Activated CD4-positive, alpha-beta T cell treated with anti-CD3 and anti-CD28 coated beads, Interleukin-2, Interleukin-6, amounts not matched to agents 100 ng/mL and 50 ng/mL, durations not matched to agents 16 hours and 8 hours (primary cell): ENCODE measurements at regions not wholly inside any gene's neighbourhood (a gene's known extent, or its start where the extent isn't known, plus 50 kb on each side); places are given as distances from the start of the nearest gene placed in this dataset.

Experiments used
- DNase-seq: peaks from one replicate; pipeline ENCODE4 v3.0.0-alpha.2; 2020

DNA sequence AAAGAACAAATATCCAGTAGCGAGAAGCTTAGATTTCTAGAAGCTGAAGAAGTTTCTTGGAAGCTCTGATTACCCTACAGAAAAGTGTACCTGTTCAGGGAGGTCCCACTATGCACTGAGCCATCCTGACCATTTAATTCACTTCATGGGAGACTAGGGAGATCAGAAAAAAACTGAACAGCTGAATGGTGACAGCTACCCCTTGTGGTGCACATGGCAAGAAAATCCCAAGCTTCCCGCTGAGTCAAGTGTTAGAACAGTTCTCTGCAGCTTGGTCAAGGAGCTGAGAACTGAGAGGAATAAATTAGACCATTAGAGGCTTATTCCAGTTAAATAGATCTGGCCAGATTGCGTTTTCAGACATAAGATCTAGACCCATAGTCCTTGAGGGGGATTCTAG lies 197.2 kb upstream of the VEPH1 start:
- DNase-seq: no peak

DNA sequence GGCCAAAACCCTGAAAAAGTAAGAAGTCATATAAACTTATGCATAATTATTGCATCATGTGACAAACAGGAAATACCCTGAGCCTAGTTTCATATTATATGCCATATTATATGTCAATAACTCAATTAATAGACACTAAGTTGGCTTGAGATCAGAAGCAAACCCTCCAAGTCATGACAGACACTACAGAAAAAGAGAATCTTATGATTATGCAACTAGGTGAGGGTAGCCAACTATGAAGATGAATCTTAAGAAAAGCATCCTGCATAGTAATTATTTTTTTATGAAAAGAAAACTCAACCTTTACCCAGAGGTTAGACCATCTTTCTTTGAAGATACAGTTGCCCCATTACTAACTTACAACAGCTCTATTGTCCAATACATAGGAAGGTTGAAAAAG lies 192.4 kb upstream of the VEPH1 start:
- DNase-seq: no peak

- no peak for DNase-seq
Measured at GRCh38 chr3:157695103-157695502, 191.9 kb upstream of the VEPH1 start.

DNA sequence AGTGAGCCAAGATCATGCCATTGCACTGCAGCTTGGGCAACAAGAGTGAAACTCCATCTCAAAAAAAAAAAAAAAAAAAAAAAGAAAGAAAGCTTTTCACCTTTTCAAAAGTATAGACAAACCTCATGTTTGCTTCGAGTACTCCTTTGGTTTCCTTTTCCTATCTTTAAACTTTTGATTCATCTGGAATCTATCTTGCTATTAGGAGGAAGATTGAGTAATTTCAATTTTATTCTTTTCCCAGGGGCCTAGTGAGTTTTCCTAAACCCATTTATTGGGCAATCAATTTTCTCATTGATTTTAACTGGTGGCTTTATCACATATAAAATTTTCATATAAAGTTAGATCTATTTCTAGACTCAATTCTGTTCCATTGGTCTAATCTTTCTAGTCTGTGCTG lies 190.5 kb upstream of the VEPH1 start:
- no peak for DNase-seq

- no peak for DNase-seq
Measured at GRCh38 chr3:157692468-157692867, 189.3 kb upstream of the VEPH1 start.

DNA sequence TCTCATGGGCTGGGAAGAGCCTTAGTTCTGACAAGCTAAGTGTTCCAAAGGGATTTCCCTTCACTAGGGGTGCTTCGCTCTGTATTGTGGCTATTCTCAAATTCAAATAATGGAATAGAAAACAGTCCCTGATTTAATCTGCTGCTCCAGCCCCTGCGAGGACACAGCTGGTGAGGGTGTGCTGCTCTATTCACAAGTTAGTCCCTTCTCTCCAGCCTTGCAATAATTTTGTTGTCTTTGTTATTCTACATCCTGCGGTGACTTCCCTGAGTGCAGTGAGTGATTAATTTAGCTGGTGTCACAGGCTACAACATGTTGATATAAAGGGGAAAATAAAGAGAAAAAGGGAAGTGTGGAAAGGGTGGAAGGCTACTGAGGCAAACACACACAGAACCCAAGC lies 180.5 kb upstream of the VEPH1 start:
- no peak for DNase-seq

GRCh38 chr3:157672061-157672460 lies 168.8 kb upstream of the VEPH1 start:
- no peak for DNase-seq

GRCh38 chr3:157671656-157672055 lies 168.4 kb upstream of the VEPH1 start:
- no peak for DNase-seq

- no peak for DNase-seq
Measured at GRCh38 chr3:157669416-157669815, 166.2 kb upstream of the VEPH1 start.

DNA sequence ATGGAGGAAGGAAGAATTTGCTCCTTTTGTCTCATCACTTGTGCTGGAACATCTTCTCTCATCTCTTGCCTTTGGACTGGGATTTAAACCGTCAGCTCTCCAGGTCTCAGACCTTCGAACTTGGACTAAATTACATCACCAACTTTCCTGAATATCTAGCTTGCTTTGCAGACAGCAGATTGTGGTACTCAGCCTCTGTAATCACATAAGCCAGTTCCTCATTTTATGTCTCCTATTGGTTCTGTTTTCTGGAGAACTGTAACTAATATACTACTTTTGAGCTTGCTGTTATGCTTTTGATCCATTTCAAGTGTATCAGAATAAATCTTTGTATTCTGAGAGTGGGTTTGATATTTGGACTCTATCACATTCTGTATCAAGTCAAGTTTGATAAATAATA lies 164.3 kb upstream of the VEPH1 start:
- DNase-seq: no peak

GRCh38 chr3:157662171-157662570 lies 159.0 kb upstream of the VEPH1 start:
- no peak for DNase-seq

DNA sequence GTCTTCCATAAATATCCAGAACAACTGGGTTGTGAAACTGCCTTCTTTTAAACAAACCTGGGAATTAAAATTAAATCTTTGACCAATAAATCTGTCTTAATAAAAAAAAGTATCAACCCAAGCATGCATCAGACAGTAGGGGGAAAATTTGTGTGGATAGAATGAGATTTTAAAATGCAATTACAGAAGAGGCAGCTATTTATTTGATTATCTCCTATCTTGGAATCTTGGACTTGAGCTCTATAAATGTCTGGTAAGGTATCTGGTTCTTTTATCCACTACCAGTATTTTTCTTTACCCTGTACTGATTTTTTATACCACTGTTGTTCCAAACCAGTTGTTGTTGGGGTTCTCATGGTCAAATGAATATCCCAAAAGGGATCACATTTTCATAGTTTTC lies 157.6 kb upstream of the VEPH1 start:
- DNase-seq: no peak

DNA sequence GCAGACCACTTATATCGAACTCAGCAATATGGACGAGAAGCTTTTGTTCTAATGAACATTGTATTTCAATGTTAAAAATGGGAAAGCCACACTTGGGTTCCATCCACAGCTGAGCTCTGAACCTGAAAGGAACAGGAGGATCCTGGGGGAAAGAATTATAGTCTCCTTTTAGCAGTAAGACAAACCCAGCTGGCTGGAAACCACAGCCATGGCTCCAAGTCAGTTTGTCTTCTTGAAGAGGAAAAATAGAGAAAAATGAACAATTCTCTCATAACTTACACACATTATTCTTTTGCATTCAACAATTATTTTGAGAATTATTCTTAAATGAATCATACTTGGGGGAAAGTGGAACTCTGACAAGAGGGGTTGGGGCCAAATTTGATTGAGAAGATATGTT lies 149.2 kb upstream of the VEPH1 start:
- DNase-seq: no peak

DNA sequence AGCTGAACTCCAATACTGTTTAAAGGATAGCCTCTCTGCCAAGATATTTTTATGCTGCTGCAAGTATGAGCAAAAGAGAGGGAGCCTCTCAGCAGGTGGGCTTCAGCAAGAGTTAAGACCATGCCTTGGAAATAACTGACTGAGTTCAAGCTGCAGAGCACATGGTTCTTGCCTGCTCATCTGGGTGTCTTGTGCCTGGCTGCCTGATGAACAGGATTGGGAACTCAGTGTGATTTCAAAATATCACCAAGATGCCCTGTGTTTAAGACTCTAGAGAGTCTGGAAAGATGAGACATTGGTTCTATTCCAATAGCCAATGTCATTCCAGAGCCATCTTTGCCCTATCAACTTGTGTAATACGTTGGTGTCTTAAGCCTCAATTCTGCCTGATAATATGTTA lies 147.5 kb upstream of the VEPH1 start:
- no peak for DNase-seq

- DNase-seq: no peak
Measured at GRCh38 chr3:157650172-157650571, 147.0 kb upstream of the VEPH1 start.

GRCh38 chr3:157649511-157649910 lies 146.3 kb upstream of the VEPH1 start:
- no peak for DNase-seq

- no peak for DNase-seq
Measured at GRCh38 chr3:157647820-157648219, 144.6 kb upstream of the VEPH1 start.

DNA sequence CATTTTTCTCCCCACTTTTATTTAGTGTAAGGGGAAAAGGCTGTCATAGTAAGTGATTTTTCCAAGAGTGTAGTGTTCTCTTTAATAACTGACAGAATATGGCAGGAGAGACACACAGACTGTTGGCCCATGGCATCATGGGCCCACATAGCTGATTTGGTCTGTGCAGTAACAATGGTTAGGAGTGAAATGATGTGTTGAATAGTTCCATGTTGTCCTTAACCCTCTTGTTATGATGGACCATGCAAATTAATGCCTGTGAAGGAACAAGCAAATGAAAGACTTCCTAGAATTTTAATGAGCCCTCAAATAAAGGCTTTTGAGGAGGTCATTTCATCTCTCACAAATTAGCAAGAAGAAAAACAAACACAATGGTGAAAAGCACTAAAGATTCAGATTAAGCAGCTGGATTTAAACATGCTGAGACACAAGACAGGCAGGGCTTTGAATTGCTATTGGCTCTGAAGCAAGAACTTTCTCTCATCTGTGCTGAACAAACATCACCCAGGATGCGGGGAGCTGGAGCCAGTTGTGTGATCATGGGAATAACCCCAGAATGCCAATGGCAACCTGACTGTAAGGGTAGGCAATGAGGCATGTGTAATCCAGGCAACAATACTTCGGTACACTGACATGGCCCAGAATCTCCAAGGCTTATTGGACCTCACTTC lies 136.7 kb upstream of the VEPH1 start:
- DNase-seq: no peak

GRCh38 chr3:157637866-157638265 lies 134.7 kb upstream of the VEPH1 start:
- no peak for DNase-seq

- no peak for DNase-seq
Measured at GRCh38 chr3:157633241-157633640, 130.0 kb upstream of the VEPH1 start.

DNA sequence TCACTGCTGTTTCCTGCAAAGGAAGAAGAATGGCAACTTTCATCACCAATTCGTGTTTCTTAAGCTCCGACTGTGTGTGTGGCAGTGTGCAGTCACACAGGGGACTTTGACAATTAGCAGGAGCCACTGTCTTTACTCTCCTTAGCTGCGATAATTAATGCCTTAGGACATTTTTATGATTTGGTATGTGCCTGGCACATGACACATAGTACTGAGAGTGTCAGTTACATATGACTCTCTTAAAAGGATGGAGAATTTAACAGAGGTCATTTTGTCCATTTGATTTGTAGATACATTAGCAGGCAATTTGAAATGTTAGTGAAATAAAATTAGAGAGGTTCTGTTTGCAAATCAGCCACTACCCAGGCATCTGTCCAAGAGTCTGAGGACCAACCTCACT lies 128.9 kb upstream of the VEPH1 start:
- no peak for DNase-seq

DNA sequence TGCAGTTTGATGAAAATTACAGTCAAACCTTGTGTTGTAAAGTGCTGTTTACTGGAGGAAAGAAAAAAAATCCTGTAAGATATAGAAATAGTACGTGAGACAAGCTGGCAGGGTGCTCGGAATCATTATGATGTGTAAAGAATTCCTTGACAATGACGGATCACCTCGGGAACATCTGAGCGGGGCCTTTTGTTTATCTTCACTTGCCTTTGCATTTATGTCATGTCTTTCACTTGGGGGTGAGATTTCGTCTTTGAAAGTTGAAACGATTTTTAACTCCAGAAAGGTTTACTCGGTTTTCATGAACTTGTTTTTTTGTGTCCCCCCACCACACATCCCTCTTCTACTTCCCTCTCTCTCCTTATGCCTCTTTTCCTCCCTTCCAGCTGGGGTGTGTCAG lies 128.3 kb upstream of the VEPH1 start:
- no peak for DNase-seq

- no peak for DNase-seq
Measured at GRCh38 chr3:157626817-157627216, 123.6 kb upstream of the VEPH1 start.

- DNase-seq: no peak
Measured at GRCh38 chr3:157624801-157625200, 121.6 kb upstream of the VEPH1 start.

DNA sequence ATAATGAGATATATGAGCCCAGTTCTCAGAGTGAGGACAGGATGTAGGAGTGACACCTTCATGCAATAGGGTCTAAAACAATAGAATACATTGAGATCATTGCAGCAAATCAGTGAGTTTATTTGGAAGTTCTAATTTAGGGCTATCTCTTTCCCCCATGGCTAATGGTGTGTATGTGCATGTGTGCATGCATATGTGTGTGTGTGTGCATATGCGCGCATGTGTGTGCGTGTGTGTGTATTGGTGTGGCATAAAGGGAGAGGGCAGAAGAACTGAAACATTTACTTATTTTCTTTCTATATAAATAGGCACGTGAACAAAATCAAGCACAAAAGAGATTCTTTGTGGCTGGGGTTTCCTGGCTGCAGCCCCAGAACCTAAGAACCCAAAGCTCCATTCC lies 115.7 kb upstream of the VEPH1 start:
- DNase-seq: no peak
